Right lobe of liver (tissue), 6 donors: ENCODE measurements at regions not wholly inside any gene's neighbourhood (a gene's known extent, or its start where the extent isn't known, plus 50 kb on each side); places are given as distances from the start of the nearest gene placed in this dataset.

Experiments used
- ATAC-seq, 4 donors: fragments of 200-7000 bp; cut with Tn5 transposase; one replicate each; pipeline ENCODE4 v1.9.1; 2020; ENCODE audit warnings: mild to moderate bottlenecking in 4 of 4, moderate library complexity in 4 of 4
- DNase-seq, 3 donors: peaks; one replicate each; pipeline ENCODE4 v3.0.0-alpha.2; 2020
- H3K27ac ChIP-seq, 3 donors: fragments of 200-600 bp; one replicate each; pipeline ENCODE4 v1.8.0; 2022
- H3K27me3 ChIP-seq, 2 donors: fragments of 200-600 bp; one replicate each; pipeline ENCODE4 v1.8.0; 2022
- H3K36me3 ChIP-seq, 4 donors: fragments of 200-600 bp; sonication (generic) in 1 of 4; one replicate each; pipeline versions ENCODE4 v1.5.1 to v1.8.0; 2017 to 2022; ENCODE audit warnings: control low read depth in 1 of 4
- H3K4me1 ChIP-seq, 4 donors: fragments of 200-600 bp; sonication (generic) in 1 of 4; one replicate each; pipeline versions ENCODE4 v1.5.1 to v1.8.0; 2017 to 2022; ENCODE audit warnings: control low read depth in 1 of 4
- H3K4me3 ChIP-seq, 3 donors: fragments of 200-600 bp; one replicate each; pipeline ENCODE4 v1.8.0; 2022
- H3K9me3 ChIP-seq, 4 donors: fragments of 200-600 bp; sonication (generic) in 1 of 4; one replicate each; pipeline versions ENCODE4 v1.5.1 to v1.8.0; 2017 to 2022; ENCODE audit warnings: control low read depth in 1 of 4
- CTCF ChIP-seq, 4 donors: fragments of 200-600 bp in 3 of 4; fragments of 450-650 bp in 1 of 4; IDR thresholded peaks; one replicate each; pipeline versions ENCODE4 v1.5.1 to v1.8.0; 2016 to 2022; ENCODE audit warnings: antibody characterized with exemption in 4 of 4, mild to moderate bottlenecking in 2 of 4
- POLR2A ChIP-seq: fragments of 450-650 bp; IDR thresholded peaks from one replicate; pipeline ENCODE4 v1.6.1; 2017; ENCODE audit warnings: antibody characterized with exemption, mild to moderate bottlenecking
- WGBS: methylation state at CpG from one replicate; pipeline ENCODE4 v1.1.6; 2018; ENCODE audit warnings: low coverage, low lambda C conversion rate; ENCODE audit not compliant: insufficient coverage; ENCODE audit errors: missing lambda C conversion rate; 5-methylcytosine and 5-hydroxymethylcytosine counted together
- intact Hi-C, 2 donors: fragments of 100-400 bp; cut with DNase I; formaldehyde crosslinking; loops; one replicate each; pipeline versions ENCODE4 v1.11.2 to v1.14.1; 2022
- donor health status: DM: no; HTN: yes; CAD: no.
- donor health status: DM: no; HTN: no; CAD: no.
- donor health status: DM: no; HTN: no; CAD: no.
- donor health status: DM: no; HTN: yes; CAD: no.
- donor health status: DM: no; HTN: yes; CAD: no.

DNA sequence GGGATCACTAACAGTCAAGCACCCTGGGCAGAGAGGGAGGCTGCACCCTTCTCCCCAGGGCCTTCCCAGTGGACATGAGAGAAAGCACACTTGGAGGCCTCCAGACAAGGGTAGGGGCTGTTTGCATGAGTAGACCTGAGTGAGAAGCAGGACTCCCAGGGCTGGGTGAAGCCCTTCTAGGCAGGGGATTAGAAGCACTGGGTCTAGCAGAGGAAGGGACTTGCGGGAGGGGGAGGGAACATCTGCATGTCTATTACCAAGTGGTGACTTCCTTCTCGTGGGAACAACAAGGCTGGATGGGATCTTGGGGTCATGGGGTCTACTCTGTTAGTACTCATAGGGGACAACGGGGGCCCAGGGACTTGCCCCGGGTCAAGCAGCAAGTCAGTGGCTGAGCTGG lies 67.8 kb downstream of the EMX2 start:
- ATAC-seq (no peak), DNase-seq (no peak)
- H3K36me3 ChIP-seq, result no peaks in the 10 kb centered on the region
- H3K4me3 ChIP-seq, result no peak overlapping the region
- TF ChIP-seq CTCF (IDR thresholded peaks at IDR 0.05) (no peak), POLR2A (no peak)
- H3K27me3 ChIP-seq, result no peaks in the 10 kb centered on the region
- H3K4me1 ChIP-seq, result no peaks in the 10 kb centered on the region
- intact Hi-C loops, result no loop called here
- H3K27ac ChIP-seq, result no peak overlapping the region
- 45% methylated on average over 2 of the region's 4 CpGs for whole genome bisulfite sequencing
- H3K9me3 ChIP-seq, result no peaks in the 10 kb centered on the region

DNA sequence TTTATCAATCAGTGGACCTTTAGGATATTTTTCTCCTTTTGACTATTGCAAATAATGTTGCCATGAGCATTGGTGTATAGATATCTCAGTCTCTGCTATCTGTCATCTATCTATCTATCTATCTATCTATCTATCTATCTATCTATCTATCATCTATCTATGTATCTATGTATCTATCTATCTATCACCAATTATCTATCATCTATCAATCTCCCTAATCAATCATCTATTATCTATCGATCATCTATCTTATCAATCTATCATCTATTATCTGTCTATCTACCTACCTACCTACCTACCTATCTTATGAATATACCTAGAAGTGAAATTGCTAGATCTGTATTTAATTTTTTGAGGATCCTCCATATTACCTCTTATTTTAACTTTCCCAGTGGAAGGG lies 69.6 kb downstream of the EMX2 start:
- H3K27me3 ChIP-seq, result no peaks in the 10 kb centered on the region
- 78% methylated on average over 1 of the region's 1 CpG for WGBS
- ATAC-seq (no peak), DNase-seq (no peak)
- H3K4me1 ChIP-seq, result no peaks in the 10 kb centered on the region
- H3K27ac ChIP-seq, result no peak overlapping the region
- intact Hi-C loops, result no loop called here
- H3K4me3 ChIP-seq, result no peak overlapping the region
- no peaks in the 10 kb centered on the region for H3K9me3 ChIP-seq
- TF ChIP-seq POLR2A, result no peak
- no peak for TF ChIP-seq CTCF (IDR thresholded peaks at IDR 0.05)
- H3K36me3 ChIP-seq, result no peaks in the 10 kb centered on the region

- no peaks in the 10 kb centered on the region for H3K4me1 ChIP-seq
- intact Hi-C loops, result no loop called here
- TF ChIP-seq POLR2A (no peak), CTCF (IDR thresholded peaks at IDR 0.05) (no peak)
- no peaks in the 10 kb centered on the region for H3K9me3 ChIP-seq
- H3K36me3 ChIP-seq, result no peaks in the 10 kb centered on the region
- no peak for ATAC-seq
- no peaks in the 10 kb centered on the region for H3K27me3 ChIP-seq
- WGBS, result 47% methylated on average over 2 of the region's 3 CpGs
- no peak overlapping the region for H3K4me3 ChIP-seq
- DNase-seq, result no peak
- no peak overlapping the region for H3K27ac ChIP-seq
Observed at GRCh38 chr10:117615649-117616048, 73.1 kb downstream of the EMX2 start.

- Histone ChIP-seq H3K36me3 (no peaks in the 10 kb centered on the region), H3K4me1 (no peaks in the 10 kb centered on the region), H3K27me3 (no peaks in the 10 kb centered on the region), H3K27ac (no peak overlapping the region), H3K9me3 (no peaks in the 10 kb centered on the region), H3K4me3 (no peak overlapping the region)
- 43% methylated on average over 9 of the region's 9 CpGs for WGBS
- ATAC-seq (no peak), DNase-seq (no peak)
- no peak for TF ChIP-seq CTCF (IDR thresholded peaks at IDR 0.05)
- no peak for TF ChIP-seq POLR2A
- intact Hi-C loops, result no loop called here
Observed at GRCh38 chr10:117616179-117616578, 73.6 kb downstream of the EMX2 start.

GRCh38 chr10:117617086-117617485 lies 74.5 kb downstream of the EMX2 start:
- Histone ChIP-seq H3K27me3 (no peaks in the 10 kb centered on the region), H3K27ac (no peak overlapping the region), H3K36me3 (no peaks in the 10 kb centered on the region), H3K4me3 (no peak overlapping the region), H3K4me1 (no peaks in the 10 kb centered on the region), H3K9me3 (no peaks in the 10 kb centered on the region)
- DNase-seq, result no peak
- no peak for ATAC-seq
- intact Hi-C loops, result no loop called here
- TF ChIP-seq CTCF (IDR thresholded peaks at IDR 0.05), result no peak
- WGBS, result 65% methylated on average over 3 of the region's 3 CpGs
